GM21367 (cell line): ENCODE measurements at regions not wholly inside any gene's neighbourhood (a gene's known extent, or its start where the extent isn't known, plus 50 kb on each side); places are given as distances from the start of the nearest gene placed in this dataset.

Experiments used
- ATAC-seq: cut with Tn5 transposase; IDR thresholded peaks from one replicate; pipeline ENCODE4 v1.9.1; 2021; ENCODE audit not compliant: unreplicated experiment

DNA sequence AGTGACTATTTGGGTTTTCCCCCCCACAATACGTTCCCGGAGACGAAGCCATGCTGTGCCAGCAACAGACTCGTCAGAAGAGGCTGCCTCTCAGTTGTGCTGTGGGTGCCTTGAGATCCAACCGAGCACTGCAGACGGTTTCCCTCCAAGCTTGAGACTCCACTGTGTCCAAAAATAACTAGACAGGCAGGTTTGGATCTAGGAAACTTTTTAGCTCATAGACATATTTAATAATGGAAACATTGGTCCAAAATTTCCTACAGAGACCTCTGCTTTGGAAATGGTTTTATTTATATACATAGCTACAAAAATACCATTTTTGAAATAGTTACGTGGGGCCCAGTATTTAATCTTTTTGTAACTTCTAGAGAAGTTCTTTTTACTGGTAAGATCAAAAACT is 63.1 kb upstream of the SPATS2L start:
- no peak for ATAC-seq

DNA sequence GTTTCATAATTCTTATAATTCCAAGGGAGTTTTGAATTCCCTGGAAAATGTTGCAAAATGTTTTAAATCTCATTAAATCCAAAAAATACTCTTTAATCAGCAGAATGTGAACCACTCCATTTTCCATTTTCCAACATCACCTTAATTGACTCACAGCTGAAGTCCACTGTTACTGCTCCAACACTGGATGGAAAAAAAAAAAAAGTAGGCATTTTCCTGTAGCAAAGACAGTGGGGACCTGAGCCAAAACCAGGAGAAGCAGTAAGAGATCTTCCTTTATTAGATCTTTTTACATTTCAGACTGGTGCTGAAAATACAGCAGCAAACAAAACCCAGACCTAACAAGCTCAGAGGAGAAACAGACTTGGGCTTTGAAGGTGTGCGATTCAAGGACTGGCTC is 62.4 kb upstream of the SPATS2L start:
- ATAC-seq = no peak

DNA sequence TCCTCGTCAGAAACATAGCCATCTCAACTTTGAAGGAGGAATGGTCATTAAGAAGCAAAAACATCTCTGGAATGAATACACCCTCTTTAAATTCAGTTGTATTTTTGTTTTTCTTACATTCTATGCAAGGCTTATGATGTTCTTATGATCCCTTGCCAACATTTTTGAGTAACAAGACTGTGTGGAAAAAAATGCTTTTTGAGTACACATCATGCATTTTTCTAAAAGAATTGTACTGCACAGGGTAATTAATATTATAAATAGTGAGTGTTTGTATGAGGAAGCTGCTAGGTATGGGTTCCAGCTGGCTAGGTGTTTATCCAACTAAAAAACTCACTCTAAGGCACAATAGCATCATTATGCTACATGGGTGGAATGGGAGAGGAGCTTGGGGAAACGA is 59.0 kb upstream of the SPATS2L start:
- ATAC-seq = no peak

DNA sequence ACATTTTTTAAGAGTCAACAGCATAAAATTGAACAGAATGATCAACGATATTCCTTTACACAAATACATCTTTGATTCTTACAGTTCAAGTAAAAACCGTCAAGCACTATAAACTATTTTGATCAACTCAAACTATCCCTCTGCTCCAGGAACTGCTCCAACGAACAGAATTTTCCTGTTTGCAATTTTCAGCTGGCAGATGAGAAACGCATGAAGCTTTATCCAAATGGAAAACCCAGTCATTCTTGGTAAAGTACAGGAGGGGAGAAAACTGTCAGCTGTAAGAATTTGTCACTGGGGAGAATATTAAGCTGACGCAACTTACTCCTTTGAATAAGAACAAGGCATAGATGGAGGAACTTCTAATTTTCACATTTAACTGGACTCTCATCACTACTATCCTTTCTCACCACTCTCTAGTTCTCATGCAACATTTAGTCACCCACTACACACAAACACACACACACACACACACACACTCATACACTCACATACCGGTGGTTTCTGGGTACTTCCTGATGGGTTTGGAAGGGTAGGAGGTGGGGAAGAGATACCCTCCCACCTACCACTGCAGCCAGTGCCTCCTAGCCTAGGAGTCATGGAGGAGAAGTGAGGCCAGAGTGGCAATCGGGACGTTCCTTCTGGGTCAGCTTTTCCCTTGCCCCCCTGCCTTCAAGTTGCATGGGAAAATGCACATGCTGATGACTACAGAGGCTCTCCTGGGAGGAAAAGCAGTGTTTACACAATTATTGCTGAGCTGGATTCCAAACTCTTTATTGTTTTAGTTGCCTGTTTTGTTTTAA is 54.0 kb upstream of the SPATS2L start:
- ATAC-seq = no peak

DNA sequence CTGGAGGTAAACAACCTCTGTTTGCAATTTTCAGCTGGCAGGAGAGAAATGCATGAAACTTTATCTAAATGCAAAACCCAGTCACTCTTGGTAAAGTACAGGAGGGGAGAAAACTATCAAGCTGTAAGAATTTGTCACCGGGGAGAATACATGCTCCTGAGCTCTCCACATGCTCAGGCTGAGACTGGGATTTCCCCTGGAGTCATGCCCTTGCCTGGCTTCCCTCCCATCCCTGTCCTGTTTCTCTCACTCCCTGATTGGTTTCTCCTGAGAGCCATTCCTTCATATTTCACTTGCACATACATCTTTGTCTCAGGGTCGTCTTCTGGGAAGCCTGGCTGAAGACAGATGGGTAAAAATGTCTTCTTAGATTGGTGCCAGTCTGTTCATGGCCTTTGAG is 52.9 kb upstream of the SPATS2L start:
- ATAC-seq = no peak

DNA sequence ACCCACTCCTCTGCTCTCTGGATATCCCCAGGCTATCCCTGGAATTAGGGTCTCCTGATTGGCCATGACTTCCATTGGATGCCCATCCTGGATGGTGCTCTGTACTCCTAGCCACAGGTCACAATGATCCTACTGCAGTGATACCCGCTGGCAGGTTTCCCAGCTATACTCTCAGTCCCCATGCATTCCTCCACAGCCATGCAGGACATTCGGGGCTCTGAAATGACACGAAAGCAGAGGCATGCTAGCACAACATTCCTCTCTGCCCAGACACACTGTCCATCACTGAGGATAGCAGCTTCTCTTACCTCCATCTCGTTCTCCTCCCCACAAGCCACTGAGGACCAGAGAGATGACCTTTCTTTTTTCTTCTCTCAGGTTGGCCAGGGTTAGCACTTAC is 51.7 kb upstream of the SPATS2L start:
- ATAC-seq = no peak

DNA sequence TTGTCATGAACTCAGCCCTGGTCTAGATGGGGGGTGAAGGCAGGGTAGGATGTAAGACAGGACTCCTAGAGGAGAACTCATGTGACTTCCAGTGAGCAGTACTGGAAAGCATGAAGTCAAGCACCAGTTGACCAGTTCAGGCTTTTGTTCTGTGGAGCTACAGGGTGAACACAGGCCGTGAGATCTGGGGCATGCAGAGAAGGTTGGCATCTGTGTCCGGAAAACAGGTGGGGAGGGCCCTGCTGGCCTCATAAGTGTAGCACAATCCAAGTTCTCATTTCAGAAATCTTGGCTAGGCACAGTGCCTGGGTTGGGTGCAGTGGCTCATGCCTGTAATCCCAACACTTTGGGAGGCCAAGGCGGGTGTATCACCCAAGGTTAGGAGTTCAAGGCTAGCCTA is 50.9 kb upstream of the SPATS2L start:
- no peak for ATAC-seq
